Mucosa of stomach (tissue), 1 donor: ENCODE measurements at regions not wholly inside any gene's neighbourhood (a gene's known extent, or its start where the extent isn't known, plus 50 kb on each side); places are given as distances from the start of the nearest gene placed in this dataset.

Source experiments
- H3K27me3 ChIP-seq: one replicate; pipeline ENCODE4 v1.7.0; 2013; ENCODE audit warnings: mild to moderate bottlenecking, low read length; ENCODE audit not compliant: control insufficient read depth, insufficient read depth
- H3K36me3 ChIP-seq: one replicate; pipeline ENCODE4 v1.7.0; 2013; ENCODE audit warnings: low read length; ENCODE audit not compliant: control insufficient read depth, insufficient read depth
- H3K4me1 ChIP-seq: one replicate; pipeline ENCODE4 v1.7.0; 2013; ENCODE audit warnings: mild to moderate bottlenecking, low read length; ENCODE audit not compliant: control insufficient read depth, insufficient read depth
- H3K4me3 ChIP-seq: one replicate; pipeline ENCODE4 v1.7.0; 2013; ENCODE audit warnings: low read length
- H3K9ac ChIP-seq: one replicate; pipeline ENCODE4 v1.7.0; 2013; ENCODE audit warnings: mild to moderate bottlenecking, low read length, moderate library complexity
- H3K9me3 ChIP-seq: one replicate; pipeline ENCODE4 v1.7.0; 2013; ENCODE audit warnings: mild to moderate bottlenecking, low read length, moderate library complexity; ENCODE audit not compliant: control insufficient read depth
- donor health status: Pancreatic carcinoma.

- Histone ChIP-seq H3K9ac (no peak overlapping the region), H3K4me1 (no peaks in the 10 kb centered on the region), H3K36me3 (no peaks in the 10 kb centered on the region), H3K4me3 (no peak overlapping the region), H3K27me3 (no peaks in the 10 kb centered on the region), H3K9me3 (no peaks in the 10 kb centered on the region)
Measured at GRCh38 chr6:140050101-140050995, 675.9 kb upstream of the CITED2 start.

GRCh38 chr6:140049251-140049650 is 674.8 kb upstream of the CITED2 start:
- H3K27me3 ChIP-seq = no peaks in the 10 kb centered on the region
- no peak overlapping the region for H3K4me3 ChIP-seq
- no peaks in the 10 kb centered on the region for H3K4me1 ChIP-seq
- no peaks in the 10 kb centered on the region for H3K36me3 ChIP-seq
- no peak overlapping the region for H3K9ac ChIP-seq
- H3K9me3 ChIP-seq = no peaks in the 10 kb centered on the region

GRCh38 chr6:140048202-140048790 is 673.8 kb upstream of the CITED2 start:
- Histone ChIP-seq H3K9me3 (no peaks in the 10 kb centered on the region), H3K4me3 (no peak overlapping the region), H3K27me3 (no peaks in the 10 kb centered on the region), H3K4me1 (no peaks in the 10 kb centered on the region), H3K9ac (no peak overlapping the region), H3K36me3 (no peaks in the 10 kb centered on the region)

- Histone ChIP-seq H3K36me3 (no peaks in the 10 kb centered on the region), H3K4me1 (no peaks in the 10 kb centered on the region), H3K9ac (no peak overlapping the region), H3K4me3 (no peak overlapping the region), H3K27me3 (no peaks in the 10 kb centered on the region), H3K9me3 (no peaks in the 10 kb centered on the region)
Measured at GRCh38 chr6:140047321-140047720, 672.9 kb upstream of the CITED2 start.

- no peaks in the 10 kb centered on the region for H3K36me3 ChIP-seq
- no peak overlapping the region for H3K4me3 ChIP-seq
- no peak overlapping the region for H3K9ac ChIP-seq
- no peaks in the 10 kb centered on the region for H3K27me3 ChIP-seq
- H3K4me1 ChIP-seq = no peaks in the 10 kb centered on the region
- no peaks in the 10 kb centered on the region for H3K9me3 ChIP-seq
Measured at GRCh38 chr6:140046016-140046632, 671.7 kb upstream of the CITED2 start.

- H3K4me3 ChIP-seq = no peak overlapping the region
- no peaks in the 10 kb centered on the region for H3K4me1 ChIP-seq
- H3K9ac ChIP-seq = no peak overlapping the region
- H3K27me3 ChIP-seq = no peaks in the 10 kb centered on the region
- H3K36me3 ChIP-seq = no peaks in the 10 kb centered on the region
- H3K9me3 ChIP-seq = no peaks in the 10 kb centered on the region
Measured at GRCh38 chr6:140045116-140045515, 670.7 kb upstream of the CITED2 start.

- no peaks in the 10 kb centered on the region for H3K36me3 ChIP-seq
- no peaks in the 10 kb centered on the region for H3K27me3 ChIP-seq
- no peak overlapping the region for H3K4me3 ChIP-seq
- no peak overlapping the region for H3K9ac ChIP-seq
- no peaks in the 10 kb centered on the region for H3K4me1 ChIP-seq
- no peaks in the 10 kb centered on the region for H3K9me3 ChIP-seq
Measured at GRCh38 chr6:140044626-140045025, 670.2 kb upstream of the CITED2 start.

- H3K4me1 ChIP-seq = no peaks in the 10 kb centered on the region
Measured at GRCh38 chr6:140043762-140044378, 669.4 kb upstream of the CITED2 start.

GRCh38 chr6:140043357-140043756 is 668.9 kb upstream of the CITED2 start:
- Histone ChIP-seq H3K4me3 (no peak overlapping the region), H3K36me3 (no peaks in the 10 kb centered on the region), H3K27me3 (no peaks in the 10 kb centered on the region), H3K9me3 (no peaks in the 10 kb centered on the region), H3K4me1 (no peaks in the 10 kb centered on the region), H3K9ac (no peak overlapping the region)

More at GRCh38 chr6:140043762-140044378, 669.4 kb upstream of the CITED2 start:
- Histone ChIP-seq H3K9me3 (no peaks in the 10 kb centered on the region), H3K36me3 (no peaks in the 10 kb centered on the region), H3K27me3 (no peaks in the 10 kb centered on the region), H3K9ac (no peak overlapping the region), H3K4me3 (no peak overlapping the region)

- no peaks in the 10 kb centered on the region for H3K9me3 ChIP-seq
Measured at GRCh38 chr6:140041571-140042332, 667.3 kb upstream of the CITED2 start.

GRCh38 chr6:140041056-140041455 is 666.6 kb upstream of the CITED2 start:
- no peak overlapping the region for H3K4me3 ChIP-seq
- H3K36me3 ChIP-seq = no peaks in the 10 kb centered on the region
- no peaks in the 10 kb centered on the region for H3K27me3 ChIP-seq
- no peaks in the 10 kb centered on the region for H3K4me1 ChIP-seq
- H3K9ac ChIP-seq = no peak overlapping the region
- no peaks in the 10 kb centered on the region for H3K9me3 ChIP-seq

More at GRCh38 chr6:140041571-140042332, 667.3 kb upstream of the CITED2 start:
- Histone ChIP-seq H3K4me1 (no peaks in the 10 kb centered on the region), H3K27me3 (no peaks in the 10 kb centered on the region), H3K4me3 (no peak overlapping the region), H3K9ac (no peak overlapping the region), H3K36me3 (no peaks in the 10 kb centered on the region)
